ENCODE measurements at regions not wholly inside any gene's neighbourhood (a gene's known extent, or its start where the extent isn't known, plus 50 kb on each side); places are given as distances from the start of the nearest gene placed in this dataset.

DNA sequence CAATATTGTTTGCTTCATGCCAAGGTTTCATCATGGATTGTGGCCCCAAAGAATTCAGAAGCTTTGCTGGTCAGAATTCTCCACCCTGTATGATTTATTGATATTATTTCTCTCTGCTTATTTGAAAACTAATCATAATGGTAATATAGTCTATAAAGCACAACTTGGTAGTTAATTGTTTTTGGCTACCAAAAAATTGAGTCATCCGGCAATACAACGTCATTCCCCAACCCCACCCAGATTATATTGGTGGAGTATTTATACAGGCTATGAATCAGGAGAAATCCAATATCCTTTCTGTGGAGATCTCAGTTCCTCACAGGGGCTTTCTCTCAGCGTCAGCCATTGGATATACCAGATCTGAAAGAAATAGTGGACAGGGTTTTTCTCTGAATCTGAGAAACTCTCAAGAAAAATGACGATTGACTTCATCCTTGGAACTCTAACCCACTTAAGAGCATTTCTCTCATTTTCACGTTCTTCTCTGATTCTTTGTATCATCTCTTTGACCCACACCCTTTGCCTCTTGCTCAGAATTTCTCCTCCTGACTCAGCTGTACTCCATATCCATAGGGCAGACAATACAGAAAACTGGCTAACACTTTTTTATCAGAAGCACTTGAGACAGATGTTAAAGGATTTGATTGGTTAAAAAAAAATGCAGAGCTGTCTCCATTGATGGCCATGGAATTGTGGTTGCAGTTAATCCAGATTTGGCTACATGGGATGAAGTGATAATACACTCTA lies 1055.8 kb upstream of the CADM2 start:
- FAIRE-seq, result no peak
- no peak for DNase-seq
- intact Hi-C loops (cut with DNase I), result no loop called here
- Histone ChIP-seq H3K27me3 (no peaks in the 10 kb centered on the region), H3K27ac (no peak overlapping the region), H3K4me3 (no peak overlapping the region), H3K4me1 (no peaks in the 10 kb centered on the region), H3K9me3 (no peaks in the 10 kb centered on the region), H3K36me3 (no peaks in the 10 kb centered on the region)
- TF ChIP-seq, protein P1, sequence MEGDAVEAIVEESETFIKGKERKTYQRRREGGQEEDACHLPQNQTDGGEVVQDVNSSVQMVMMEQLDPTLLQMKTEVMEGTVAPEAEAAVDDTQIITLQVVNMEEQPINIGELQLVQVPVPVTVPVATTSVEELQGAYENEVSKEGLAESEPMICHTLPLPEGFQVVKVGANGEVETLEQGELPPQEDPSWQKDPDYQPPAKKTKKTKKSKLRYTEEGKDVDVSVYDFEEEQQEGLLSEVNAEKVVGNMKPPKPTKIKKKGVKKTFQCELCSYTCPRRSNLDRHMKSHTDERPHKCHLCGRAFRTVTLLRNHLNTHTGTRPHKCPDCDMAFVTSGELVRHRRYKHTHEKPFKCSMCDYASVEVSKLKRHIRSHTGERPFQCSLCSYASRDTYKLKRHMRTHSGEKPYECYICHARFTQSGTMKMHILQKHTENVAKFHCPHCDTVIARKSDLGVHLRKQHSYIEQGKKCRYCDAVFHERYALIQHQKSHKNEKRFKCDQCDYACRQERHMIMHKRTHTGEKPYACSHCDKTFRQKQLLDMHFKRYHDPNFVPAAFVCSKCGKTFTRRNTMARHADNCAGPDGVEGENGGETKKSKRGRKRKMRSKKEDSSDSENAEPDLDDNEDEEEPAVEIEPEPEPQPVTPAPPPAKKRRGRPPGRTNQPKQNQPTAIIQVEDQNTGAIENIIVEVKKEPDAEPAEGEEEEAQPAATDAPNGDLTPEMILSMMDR (IDR thresholded peaks at IDR 0.05), result no peak
- ATAC-seq, result no peak
- whole genome bisulfite sequencing, 2 donors, result 56 to 79% methylated on average over 5 of the region's 5 CpGs

DNA sequence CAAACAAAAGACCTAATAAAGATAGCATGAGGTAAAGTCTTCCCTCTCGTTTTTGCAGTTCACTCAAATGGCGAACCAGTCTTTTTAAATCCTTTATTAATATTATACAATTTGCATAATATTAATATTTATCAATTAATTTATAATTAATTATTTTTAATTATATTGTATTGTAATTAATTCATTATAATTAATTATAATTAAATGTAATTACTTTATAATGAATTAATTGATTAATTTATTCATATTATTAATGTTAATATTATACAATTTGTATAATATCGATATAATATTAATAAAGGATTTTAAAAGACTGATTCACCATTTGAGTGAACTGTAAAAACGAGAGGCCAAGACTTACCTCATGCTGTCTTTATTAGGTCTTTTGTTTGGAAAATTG lies 1045.4 kb upstream of the CADM2 start:
- H3K27ac ChIP-seq, result no peak overlapping the region
- ATAC-seq (no peak), DNase-seq (no peak), FAIRE-seq (peak; percentile 83)
- H3K27me3 ChIP-seq, result no peaks in the 10 kb centered on the region
- TF ChIP-seq, protein P1 (IDR thresholded peaks at IDR 0.05), result no peak
- 64 to 72% methylated on average over 4 of the region's 4 CpGs for WGBS, 2 donors
- H3K36me3 ChIP-seq, result no peaks in the 10 kb centered on the region
- no peaks in the 10 kb centered on the region for H3K9me3 ChIP-seq
- intact Hi-C loops (cut with DNase I), result no loop called here
- H3K4me1 ChIP-seq, result no peaks in the 10 kb centered on the region
- no peak overlapping the region for H3K4me3 ChIP-seq

DNA sequence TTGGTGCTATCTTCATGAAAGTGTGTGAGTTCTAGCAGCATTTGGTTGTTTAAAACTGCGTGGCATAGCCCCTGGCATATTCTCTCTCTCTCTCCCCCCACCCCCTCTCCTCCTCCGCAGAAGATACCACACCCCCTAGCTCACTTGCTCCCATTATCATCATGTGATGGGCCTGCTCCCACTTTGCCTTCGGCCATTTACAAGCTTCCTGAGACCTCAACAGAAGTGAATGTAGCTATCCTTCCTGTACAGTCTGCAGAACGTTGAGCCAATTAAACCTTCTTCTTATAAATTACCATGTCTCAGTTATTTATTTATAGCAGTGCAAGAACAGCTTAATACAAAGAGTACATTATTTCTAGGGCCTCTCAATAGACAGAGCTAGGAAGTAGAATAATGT lies 1032.5 kb upstream of the CADM2 start:
- H3K4me3 ChIP-seq, result no peak overlapping the region
- no peaks in the 10 kb centered on the region for H3K27me3 ChIP-seq
- no peaks in the 10 kb centered on the region for H3K36me3 ChIP-seq
- WGBS, 2 donors, result 56 to 70% methylated on average over 4 of the region's 4 CpGs
- no peak for ATAC-seq
- no peaks in the 10 kb centered on the region for H3K4me1 ChIP-seq
- no peaks in the 10 kb centered on the region for H3K9me3 ChIP-seq
- H3K27ac ChIP-seq, result no peak overlapping the region
- TF ChIP-seq, protein P1 (IDR thresholded peaks at IDR 0.05), result no peak
- intact Hi-C loops (cut with DNase I), result no loop called here
- no peak for FAIRE-seq
- DNase-seq, result no peak

DNA sequence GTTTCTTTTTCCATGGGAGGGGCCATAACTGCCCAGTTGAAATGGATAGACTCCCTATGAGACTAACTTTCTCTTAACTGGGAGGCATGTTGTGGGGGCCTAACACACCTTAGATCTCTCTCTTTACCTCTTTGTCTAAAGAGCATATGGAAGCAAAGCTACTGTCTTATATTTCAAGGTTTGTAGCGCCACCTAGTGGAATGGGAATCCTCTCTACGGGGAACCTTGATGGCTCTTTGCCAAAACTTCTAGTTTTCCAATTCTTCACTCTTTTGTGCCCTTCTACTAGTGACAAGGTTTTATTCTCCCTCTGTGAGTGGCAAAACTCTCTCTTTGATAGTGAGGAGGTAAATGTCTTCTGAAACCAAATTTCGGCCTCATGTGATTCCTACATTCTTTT lies 1030.4 kb upstream of the CADM2 start:
- intact Hi-C loops (cut with DNase I), result no loop called here
- TF ChIP-seq, protein P1 (IDR thresholded peaks at IDR 0.05), result no peak
- no peaks in the 10 kb centered on the region for H3K27me3 ChIP-seq
- ATAC-seq (no peak), DNase-seq (no peak), FAIRE-seq (no peak)
- H3K9me3 ChIP-seq, result no peaks in the 10 kb centered on the region
- no peaks in the 10 kb centered on the region for H3K36me3 ChIP-seq
- H3K27ac ChIP-seq, result no peak overlapping the region
- no peak overlapping the region for H3K4me3 ChIP-seq
- H3K4me1 ChIP-seq, result no peaks in the 10 kb centered on the region
- 46 to 54% methylated on average over 3 of the region's 3 CpGs for WGBS, 2 donors

DNA sequence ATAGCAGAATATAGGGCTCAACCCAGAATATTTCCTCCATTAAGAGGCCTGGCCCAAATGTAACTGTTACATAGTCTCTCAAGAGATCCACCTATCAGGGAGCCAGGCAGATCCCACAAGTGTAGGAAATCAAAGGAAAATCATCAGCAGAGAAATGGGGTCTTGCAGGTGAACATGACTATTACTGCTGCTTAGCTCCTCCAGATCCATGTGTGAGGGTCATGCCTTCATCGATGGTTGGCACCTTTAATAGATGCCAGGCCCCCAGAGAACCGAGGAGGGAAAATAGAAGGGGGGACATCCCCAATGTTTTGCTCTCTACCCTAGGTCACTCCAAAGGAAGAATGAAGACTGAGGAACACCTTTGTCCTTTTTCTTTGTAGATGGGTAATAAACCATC lies 1029.9 kb upstream of the CADM2 start:
- FAIRE-seq (no peak), DNase-seq (no peak), ATAC-seq (no peak)
- Histone ChIP-seq H3K4me1 (no peaks in the 10 kb centered on the region), H3K27ac (no peak overlapping the region), H3K4me3 (no peak overlapping the region), H3K27me3 (no peaks in the 10 kb centered on the region), H3K9me3 (no peaks in the 10 kb centered on the region), H3K36me3 (no peaks in the 10 kb centered on the region)
- TF ChIP-seq, protein P1 (IDR thresholded peaks at IDR 0.05), result no peak
- intact Hi-C loops (cut with DNase I), result no loop called here
- 69 to 86% methylated on average over 2 of the region's 2 CpGs for WGBS, 2 donors

All from pancreas (tissue), 10 donors.